Activated CD4-positive, alpha-beta T cell treated with anti-CD3 and anti-CD28 coated beads, Interleukin-2, amount 50 U/mL, for 48 hours (primary cell): ENCODE measurements at regions not wholly inside any gene's neighbourhood (a gene's known extent, or its start where the extent isn't known, plus 50 kb on each side); places are given as distances from the start of the nearest gene placed in this dataset.
"Not testable (repeated sequence)": the region's sequence is repeated elsewhere in the genome, so short reads cannot be mapped to it uniquely, and the experiment has no call there.

Source experiments
- DNase-seq, 2 experiments: peaks; one replicate each; pipeline ENCODE4 v3.0.0-alpha.2; 2020

GRCh38 chr6:144659202-144660182, 374.4 kb downstream of the UTRN start:
- peak; percentile 13 to 15 for DNase-seq

GRCh38 chr6:144660561-144661115, 375.5 kb downstream of the UTRN start:
- no peak for DNase-seq

GRCh38 chr6:144661116-144661806, 376.1 kb downstream of the UTRN start:
- no peak for DNase-seq

GRCh38 chr6:144662812-144663365, 377.8 kb downstream of the UTRN start:
- DNase-seq: no peak

GRCh38 chr6:144664281-144664680, 379.1 kb downstream of the UTRN start:
- no peak for DNase-seq

GRCh38 chr6:144664947-144665346, 379.8 kb downstream of the UTRN start:
- DNase-seq: no peak

- no peak for DNase-seq
Measured at GRCh38 chr6:144665932-144666450, 380.9 kb downstream of the UTRN start.

- DNase-seq: no peak
Measured at GRCh38 chr6:144666781-144667180, 381.6 kb downstream of the UTRN start.

GRCh38 chr6:144667532-144668503, 382.7 kb downstream of the UTRN start:
- DNase-seq: no peak

- DNase-seq: not testable (repeated sequence)
Measured at GRCh38 chr6:144670259-144670658, 385.1 kb downstream of the UTRN start.

GRCh38 chr6:144673807-144674206, 388.7 kb downstream of the UTRN start:
- no peak for DNase-seq

GRCh38 chr6:144675231-144675861, 390.2 kb downstream of the UTRN start:
- peak; percentile 36 to 51 for DNase-seq

- DNase-seq: not testable (repeated sequence)
Measured at GRCh38 chr6:144676310-144676709, 391.2 kb downstream of the UTRN start.

- DNase-seq: not testable (repeated sequence)
Measured at GRCh38 chr6:144677263-144677662, 392.1 kb downstream of the UTRN start.

- no peak for DNase-seq
Measured at GRCh38 chr6:144678844-144679243, 393.7 kb downstream of the UTRN start.

- no peak for DNase-seq
Measured at GRCh38 chr6:144681334-144681733, 396.2 kb downstream of the UTRN start.

- no peak for DNase-seq
Measured at GRCh38 chr6:144683216-144684070, 398.3 kb downstream of the UTRN start.

GRCh38 chr6:144688713-144689112, 403.6 kb downstream of the UTRN start:
- DNase-seq: no peak

- no peak for DNase-seq
Measured at GRCh38 chr6:144689503-144690040, 404.4 kb downstream of the UTRN start.

- no peak for DNase-seq
Measured at GRCh38 chr6:144690133-144690532, 405.0 kb downstream of the UTRN start.
